ENCODE measurements at regions not wholly inside any gene's neighbourhood (a gene's known extent, or its start where the extent isn't known, plus 50 kb on each side); places are given as distances from the start of the nearest gene placed in this dataset.

GRCh38 chr4:28250646-28251045 lies 1390.0 kb downstream of the STIM2 start:
- CTCF ChIA-PET = no interaction called here
- no peak for TF ChIP-seq CTCF (IDR thresholded peaks at IDR 0.05; ENCODE audit: insufficient read depth, low read length, missing control alignments)
- POLR2A ChIA-PET = no interaction called here
- no peak overlapping the region for H3K4me3 ChIP-seq (ENCODE audit: low read depth, low read length)
- DNase-seq (ENCODE audit: low read depth, low spot score) = no peak

GRCh38 chr4:28251831-28252230 lies 1391.2 kb downstream of the STIM2 start:
- no peak for TF ChIP-seq CTCF (IDR thresholded peaks at IDR 0.05; ENCODE audit: insufficient read depth, low read length, missing control alignments)
- CTCF ChIA-PET = no interaction called here
- POLR2A ChIA-PET = no interaction called here
- H3K4me3 ChIP-seq (ENCODE audit: low read depth, low read length) = no peak overlapping the region
- DNase-seq (ENCODE audit: low read depth, low spot score) = no peak

GRCh38 chr4:28254003-28254402 lies 1393.4 kb downstream of the STIM2 start:
- POLR2A ChIA-PET = interaction anchor here (0.6 kb wide), 1 partner anchor 1819 kb away, joined by 3 read pairs; no protein-coding TSS in a partner anchor
- CTCF ChIA-PET = no interaction called here
- TF ChIP-seq CTCF (IDR thresholded peaks at IDR 0.05; ENCODE audit: insufficient read depth, low read length, missing control alignments) = no peak
- no peak for DNase-seq (ENCODE audit: low read depth, low spot score)
- H3K4me3 ChIP-seq (ENCODE audit: low read depth, low read length) = no peak overlapping the region

- CTCF ChIA-PET = no interaction called here
- DNase-seq (ENCODE audit: low read depth, low spot score) = no peak
- TF ChIP-seq CTCF (IDR thresholded peaks at IDR 0.05; ENCODE audit: insufficient read depth, low read length, missing control alignments) = no peak
- POLR2A ChIA-PET = no interaction called here
- no peak overlapping the region for H3K4me3 ChIP-seq (ENCODE audit: low read depth, low read length)
These were observed 1395.7 kb downstream of the STIM2 start for GRCh38 chr4:28256295-28256694.

GRCh38 chr4:28259951-28260350 lies 1399.3 kb downstream of the STIM2 start:
- no peak for DNase-seq (ENCODE audit: low read depth, low spot score)
- CTCF ChIA-PET = no interaction called here
- no peak overlapping the region for H3K4me3 ChIP-seq (ENCODE audit: low read depth, low read length)
- TF ChIP-seq CTCF (IDR thresholded peaks at IDR 0.05; ENCODE audit: insufficient read depth, low read length, missing control alignments) = no peak
- POLR2A ChIA-PET = no interaction called here

- TF ChIP-seq CTCF (IDR thresholded peaks at IDR 0.05; ENCODE audit: insufficient read depth, low read length, missing control alignments) = no peak
- no peak overlapping the region for H3K4me3 ChIP-seq (ENCODE audit: low read depth, low read length)
- POLR2A ChIA-PET = no interaction called here
- DNase-seq (ENCODE audit: low read depth, low spot score) = no peak
- CTCF ChIA-PET = no interaction called here
These were observed 1406.5 kb downstream of the STIM2 start for GRCh38 chr4:28267166-28267565.
